ENCODE measurements at regions not wholly inside any gene's neighbourhood (a gene's known extent, or its start where the extent isn't known, plus 50 kb on each side); places are given as distances from the start of the nearest gene placed in this dataset.
"Not testable (repeated sequence)": the region's sequence is repeated elsewhere in the genome, so short reads cannot be mapped to it uniquely, and the experiment has no call there.

- POLR2A ChIA-PET (ENCODE audit: low non-redundant PET), result no interaction called here
- TF ChIP-seq CTCF (conservative IDR thresholded peaks at IDR 0.05; ENCODE audit: low read depth), result no peak
- CTCF ChIA-PET, result no interaction called here
- DNase-seq (ENCODE audit: low spot score), result no peak
- H3K27ac ChIP-seq, result no peak overlapping the region
These were observed 55.0 kb upstream of the CXXC4 start for GRCh38 chr4:104549736-104550135.

GRCh38 chr4:104559502-104559901, 64.8 kb upstream of the CXXC4 start:
- ChIA-PET CTCF (no interaction called here), POLR2A (ENCODE audit: low non-redundant PET) (no interaction called here)
- no peak overlapping the region for H3K27ac ChIP-seq
- no peak for DNase-seq (ENCODE audit: low spot score)
- no peak for TF ChIP-seq CTCF (conservative IDR thresholded peaks at IDR 0.05; ENCODE audit: low read depth)

- H3K27ac ChIP-seq, result no peak overlapping the region
- DNase-seq (ENCODE audit: low spot score), result no peak
- TF ChIP-seq CTCF (conservative IDR thresholded peaks at IDR 0.05; ENCODE audit: low read depth), result no peak
- ChIA-PET CTCF (interaction anchor here (0.6 kb wide), 1 partner anchor 41 kb away, joined by 3 read pairs; no protein-coding TSS in a partner anchor), POLR2A (ENCODE audit: low non-redundant PET) (no interaction called here)
These were observed 76.6 kb upstream of the CXXC4 start for GRCh38 chr4:104571341-104571740.

- no peak for DNase-seq (ENCODE audit: low spot score)
- ChIA-PET CTCF (interaction anchor here (0.6 kb wide), 1 partner anchor 29 kb away, joined by 3 read pairs; no protein-coding TSS in a partner anchor), POLR2A (ENCODE audit: low non-redundant PET) (no interaction called here)
- H3K27ac ChIP-seq, result no peak overlapping the region
- TF ChIP-seq CTCF (conservative IDR thresholded peaks at IDR 0.05; ENCODE audit: low read depth), result no peak
These were observed 79.7 kb upstream of the CXXC4 start for GRCh38 chr4:104574371-104574770.

GRCh38 chr4:104575278-104575677, 80.6 kb upstream of the CXXC4 start:
- TF ChIP-seq CTCF (conservative IDR thresholded peaks at IDR 0.05; ENCODE audit: low read depth), result no peak
- ChIA-PET CTCF (interaction anchor here (0.5 to 0.6 kb wide), 2 partner anchors 12 to 1487 kb away, joined by 4 read pairs; no protein-coding TSS in a partner anchor), POLR2A (ENCODE audit: low non-redundant PET) (no interaction called here)
- no peak for DNase-seq (ENCODE audit: low spot score)
- H3K27ac ChIP-seq, result no peak overlapping the region

- no peak for DNase-seq (ENCODE audit: low spot score)
- CTCF ChIA-PET, result no interaction called here
- TF ChIP-seq CTCF (conservative IDR thresholded peaks at IDR 0.05; ENCODE audit: low read depth), result no peak
- POLR2A ChIA-PET (ENCODE audit: low non-redundant PET), result no interaction called here
- no peak overlapping the region for H3K27ac ChIP-seq
These were observed 82.7 kb upstream of the CXXC4 start for GRCh38 chr4:104577405-104577804.

GRCh38 chr4:104581476-104581875, 86.8 kb upstream of the CXXC4 start:
- POLR2A ChIA-PET (ENCODE audit: low non-redundant PET); CTCF ChIA-PET; DNase-seq (ENCODE audit: low spot score); H3K27ac ChIP-seq: not testable (repeated sequence)

- POLR2A ChIA-PET (ENCODE audit: low non-redundant PET); DNase-seq (ENCODE audit: low spot score): not testable (repeated sequence)
These were observed 87.4 kb upstream of the CXXC4 start for GRCh38 chr4:104582056-104582455.

More at GRCh38 chr4:104582056-104582455, 87.4 kb upstream of the CXXC4 start:
- CTCF ChIA-PET, H3K27ac ChIP-seq: not testable (repeated sequence)

Data from RWPE1 (cell line).